DND-41 (cell line): ENCODE measurements at regions not wholly inside any gene's neighbourhood (a gene's known extent, or its start where the extent isn't known, plus 50 kb on each side); places are given as distances from the start of the nearest gene placed in this dataset.

Experiments
- EZH2 ChIP-seq: IDR thresholded peaks from 3 replicates; pipeline ENCODE4 v1.6.1; 2012; ENCODE audit warnings: borderline replicate concordance, low read depth, mild to moderate bottlenecking, moderate library complexity, low read length, inconsistent platforms; ENCODE audit not compliant: severe bottlenecking
- TF ChIP-seq, protein P1 (sequence below): IDR thresholded peaks from 2 replicates; pipeline ENCODE4 v1.5.1; 2012; ENCODE audit warnings: borderline replicate concordance, low read length, moderate library complexity, mild to moderate bottlenecking; ENCODE audit not compliant: poor library complexity, severe bottlenecking; ENCODE audit errors: extremely low read depth

DNA sequence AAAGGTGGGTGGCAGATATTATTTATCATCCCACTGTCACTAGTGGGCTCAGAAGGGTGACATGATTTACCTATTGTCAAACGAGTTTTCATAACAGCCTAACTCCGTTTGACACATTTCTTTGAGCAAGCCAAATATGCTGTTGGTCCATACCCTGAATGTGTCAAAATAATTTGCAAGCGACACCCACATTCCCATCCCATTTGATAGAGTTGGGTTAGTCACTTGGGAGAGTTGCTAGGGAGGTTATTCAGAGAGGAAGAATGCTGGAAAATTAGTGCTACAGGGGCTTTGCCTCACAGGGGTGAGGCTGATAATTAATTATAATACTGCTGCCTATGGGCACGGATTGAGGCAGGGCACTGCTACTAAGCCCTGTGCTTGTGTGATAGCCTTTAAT is 98.5 kb upstream of the FHIT start:
- TF ChIP-seq, protein P1, sequence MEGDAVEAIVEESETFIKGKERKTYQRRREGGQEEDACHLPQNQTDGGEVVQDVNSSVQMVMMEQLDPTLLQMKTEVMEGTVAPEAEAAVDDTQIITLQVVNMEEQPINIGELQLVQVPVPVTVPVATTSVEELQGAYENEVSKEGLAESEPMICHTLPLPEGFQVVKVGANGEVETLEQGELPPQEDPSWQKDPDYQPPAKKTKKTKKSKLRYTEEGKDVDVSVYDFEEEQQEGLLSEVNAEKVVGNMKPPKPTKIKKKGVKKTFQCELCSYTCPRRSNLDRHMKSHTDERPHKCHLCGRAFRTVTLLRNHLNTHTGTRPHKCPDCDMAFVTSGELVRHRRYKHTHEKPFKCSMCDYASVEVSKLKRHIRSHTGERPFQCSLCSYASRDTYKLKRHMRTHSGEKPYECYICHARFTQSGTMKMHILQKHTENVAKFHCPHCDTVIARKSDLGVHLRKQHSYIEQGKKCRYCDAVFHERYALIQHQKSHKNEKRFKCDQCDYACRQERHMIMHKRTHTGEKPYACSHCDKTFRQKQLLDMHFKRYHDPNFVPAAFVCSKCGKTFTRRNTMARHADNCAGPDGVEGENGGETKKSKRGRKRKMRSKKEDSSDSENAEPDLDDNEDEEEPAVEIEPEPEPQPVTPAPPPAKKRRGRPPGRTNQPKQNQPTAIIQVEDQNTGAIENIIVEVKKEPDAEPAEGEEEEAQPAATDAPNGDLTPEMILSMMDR = no peak
- no peak for TF ChIP-seq EZH2
